ENCODE measurements at regions not wholly inside any gene's neighbourhood (a gene's known extent, or its start where the extent isn't known, plus 50 kb on each side); places are given as distances from the start of the nearest gene placed in this dataset.

DNA sequence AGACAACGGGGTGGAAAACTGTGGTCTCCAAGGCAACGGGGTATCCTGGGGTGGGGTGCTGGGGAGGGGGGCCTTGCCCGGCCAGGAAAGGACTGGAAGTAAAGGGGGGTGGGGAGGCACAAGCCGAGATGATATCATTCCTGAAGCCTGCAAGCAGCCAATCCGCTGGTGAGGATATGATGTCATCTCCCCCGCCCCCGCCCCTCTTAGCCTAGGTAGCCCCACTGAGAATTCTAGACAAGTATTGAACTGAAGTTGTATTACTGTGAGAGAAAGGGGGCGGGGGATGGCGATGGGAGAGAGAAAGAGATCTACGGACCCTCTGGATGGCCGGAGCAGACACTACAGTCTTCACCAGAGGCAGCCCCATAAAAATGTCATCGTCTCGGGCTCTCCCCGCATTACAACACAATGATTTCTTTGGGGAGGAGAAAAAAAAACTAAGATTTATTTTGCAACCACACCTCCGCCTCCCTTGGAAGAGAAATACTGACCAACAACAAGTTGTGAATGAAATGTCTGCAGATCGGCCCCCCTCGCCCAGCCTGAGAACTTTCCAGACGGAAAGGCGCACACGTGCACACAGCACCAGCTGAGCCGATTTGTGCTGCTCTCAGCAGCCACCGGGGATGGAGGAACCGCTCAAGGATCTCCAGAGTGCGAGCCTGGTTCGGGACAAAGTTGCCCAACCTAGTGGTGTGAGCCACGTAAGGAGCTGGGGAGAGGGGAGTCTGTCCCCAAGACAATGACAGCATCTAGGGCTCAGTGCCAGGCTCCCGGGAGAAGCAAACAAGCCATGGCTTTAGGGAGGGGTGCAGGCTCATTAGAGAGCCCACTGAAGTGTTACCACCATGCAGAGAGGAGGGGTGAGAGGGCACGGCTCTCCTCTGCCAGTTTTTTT, 222.1 kb downstream of the SOX9 start (continued):
- TF ChIP-seq ZNF8 (CRISPR knock-in tag; IDR thresholded peaks at IDR 0.05) = no peak
- no peak for TF ChIP-seq GLIS3 (CRISPR knock-in tag; IDR thresholded peaks at IDR 0.05)
- TF ChIP-seq, protein P1, sequence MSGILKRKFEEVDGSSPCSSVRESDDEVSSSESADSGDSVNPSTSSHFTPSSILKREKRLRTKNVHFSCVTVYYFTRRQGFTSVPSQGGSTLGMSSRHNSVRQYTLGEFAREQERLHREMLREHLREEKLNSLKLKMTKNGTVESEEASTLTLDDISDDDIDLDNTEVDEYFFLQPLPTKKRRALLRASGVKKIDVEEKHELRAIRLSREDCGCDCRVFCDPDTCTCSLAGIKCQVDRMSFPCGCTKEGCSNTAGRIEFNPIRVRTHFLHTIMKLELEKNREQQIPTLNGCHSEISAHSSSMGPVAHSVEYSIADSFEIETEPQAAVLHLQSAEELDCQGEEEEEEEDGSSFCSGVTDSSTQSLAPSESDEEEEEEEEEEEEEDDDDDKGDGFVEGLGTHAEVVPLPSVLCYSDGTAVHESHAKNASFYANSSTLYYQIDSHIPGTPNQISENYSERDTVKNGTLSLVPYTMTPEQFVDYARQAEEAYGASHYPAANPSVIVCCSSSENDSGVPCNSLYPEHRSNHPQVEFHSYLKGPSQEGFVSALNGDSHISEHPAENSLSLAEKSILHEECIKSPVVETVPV (CRISPR knock-in tag; IDR thresholded peaks at IDR 0.05) = no peak
- no peak for TF ChIP-seq ZNF70 (CRISPR knock-in tag; IDR thresholded peaks at IDR 0.05)

DNA sequence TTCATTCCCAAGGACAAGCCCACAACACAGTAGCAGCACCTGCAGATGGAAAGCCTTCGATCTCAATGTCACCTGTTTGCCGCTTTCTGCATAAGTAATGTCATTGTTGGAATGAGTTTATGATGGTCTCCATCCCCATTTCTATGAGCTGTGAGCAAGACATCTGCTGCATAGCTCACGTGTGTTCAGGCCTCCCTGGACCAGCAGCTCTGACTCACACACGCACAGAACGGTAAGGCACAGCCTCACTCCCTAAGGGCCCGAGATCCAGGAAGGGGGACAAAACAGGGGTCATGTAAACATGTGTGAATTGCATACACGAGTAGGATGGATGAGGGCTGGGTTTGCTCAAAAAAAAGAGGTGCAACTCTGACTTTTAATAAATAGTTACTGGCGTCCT, 223.1 kb downstream of the SOX9 start:
- no peak for ATAC-seq
- TF ChIP-seq, protein P1 (CRISPR knock-in tag; IDR thresholded peaks at IDR 0.05) = no peak
- TF ChIP-seq ZNF70 (CRISPR knock-in tag; IDR thresholded peaks at IDR 0.05) = no peak
- TF ChIP-seq TCF4 (CRISPR knock-in tag; IDR thresholded peaks at IDR 0.05; ENCODE audit: borderline replicate concordance) = no peak
- no peak for TF ChIP-seq ZFP3 (CRISPR knock-in tag; IDR thresholded peaks at IDR 0.05)
- no peak for TF ChIP-seq ZNF565 (CRISPR knock-in tag; conservative IDR thresholded peaks at IDR 0.05; ENCODE audit: low read depth)
- TF ChIP-seq ESRRG (CRISPR knock-in tag; IDR thresholded peaks at IDR 0.05) = no peak

DNA sequence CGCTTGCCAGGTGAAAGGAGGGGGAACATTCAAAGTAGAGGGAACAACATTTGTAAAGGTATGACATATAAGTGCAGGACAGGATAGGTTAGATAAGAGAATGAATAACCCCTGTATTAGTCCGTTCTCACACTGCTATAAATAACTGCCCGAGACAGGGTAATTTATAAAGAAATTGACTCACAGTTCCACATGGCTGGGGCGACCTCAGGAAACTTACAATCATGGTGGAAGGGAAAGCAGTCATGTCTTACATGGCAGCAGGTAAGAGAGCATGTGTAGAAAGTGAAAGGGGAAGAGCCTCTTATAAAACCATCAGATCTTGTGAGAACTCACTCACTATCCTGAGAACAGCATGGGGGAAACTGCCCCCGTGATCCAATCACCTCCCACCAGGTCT, 223.8 kb downstream of the SOX9 start:
- TF ChIP-seq TCF4 (CRISPR knock-in tag; IDR thresholded peaks at IDR 0.05; ENCODE audit: borderline replicate concordance) = no peak
- TF ChIP-seq, protein P2, sequence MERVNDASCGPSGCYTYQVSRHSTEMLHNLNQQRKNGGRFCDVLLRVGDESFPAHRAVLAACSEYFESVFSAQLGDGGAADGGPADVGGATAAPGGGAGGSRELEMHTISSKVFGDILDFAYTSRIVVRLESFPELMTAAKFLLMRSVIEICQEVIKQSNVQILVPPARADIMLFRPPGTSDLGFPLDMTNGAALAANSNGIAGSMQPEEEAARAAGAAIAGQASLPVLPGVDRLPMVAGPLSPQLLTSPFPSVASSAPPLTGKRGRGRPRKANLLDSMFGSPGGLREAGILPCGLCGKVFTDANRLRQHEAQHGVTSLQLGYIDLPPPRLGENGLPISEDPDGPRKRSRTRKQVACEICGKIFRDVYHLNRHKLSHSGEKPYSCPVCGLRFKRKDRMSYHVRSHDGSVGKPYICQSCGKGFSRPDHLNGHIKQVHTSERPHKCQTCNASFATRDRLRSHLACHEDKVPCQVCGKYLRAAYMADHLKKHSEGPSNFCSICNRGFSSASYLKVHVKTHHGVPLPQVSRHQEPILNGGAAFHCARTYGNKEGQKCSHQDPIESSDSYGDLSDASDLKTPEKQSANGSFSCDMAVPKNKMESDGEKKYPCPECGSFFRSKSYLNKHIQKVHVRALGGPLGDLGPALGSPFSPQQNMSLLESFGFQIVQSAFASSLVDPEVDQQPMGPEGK (CRISPR knock-in tag; IDR thresholded peaks at IDR 0.05; ENCODE audit: borderline replicate concordance) = no peak
- TF ChIP-seq PPARA (CRISPR knock-in tag; IDR thresholded peaks at IDR 0.05; ENCODE audit: borderline replicate concordance) = no peak
- TF ChIP-seq, protein P1 (CRISPR knock-in tag; IDR thresholded peaks at IDR 0.05) = no peak
- TF ChIP-seq TOX (CRISPR knock-in tag; IDR thresholded peaks at IDR 0.05; ENCODE audit: borderline replicate concordance) = no peak
- TF ChIP-seq OSR1 (CRISPR knock-in tag; IDR thresholded peaks at IDR 0.05) = no peak
- TF ChIP-seq ZNF8 (CRISPR knock-in tag; IDR thresholded peaks at IDR 0.05) = no peak
- TF ChIP-seq ZFP3 (CRISPR knock-in tag; IDR thresholded peaks at IDR 0.05) = no peak
- no peak for TF ChIP-seq BACH2 (CRISPR knock-in tag; IDR thresholded peaks at IDR 0.05; ENCODE audit: borderline replicate concordance)
- no peak for TF ChIP-seq ZNF565 (CRISPR knock-in tag; conservative IDR thresholded peaks at IDR 0.05; ENCODE audit: low read depth)
- TF ChIP-seq RARB (CRISPR knock-in tag; IDR thresholded peaks at IDR 0.05) = no peak
- TF ChIP-seq ZFP30 (CRISPR knock-in tag; IDR thresholded peaks at IDR 0.05) = no peak
- TF ChIP-seq, protein P3, sequence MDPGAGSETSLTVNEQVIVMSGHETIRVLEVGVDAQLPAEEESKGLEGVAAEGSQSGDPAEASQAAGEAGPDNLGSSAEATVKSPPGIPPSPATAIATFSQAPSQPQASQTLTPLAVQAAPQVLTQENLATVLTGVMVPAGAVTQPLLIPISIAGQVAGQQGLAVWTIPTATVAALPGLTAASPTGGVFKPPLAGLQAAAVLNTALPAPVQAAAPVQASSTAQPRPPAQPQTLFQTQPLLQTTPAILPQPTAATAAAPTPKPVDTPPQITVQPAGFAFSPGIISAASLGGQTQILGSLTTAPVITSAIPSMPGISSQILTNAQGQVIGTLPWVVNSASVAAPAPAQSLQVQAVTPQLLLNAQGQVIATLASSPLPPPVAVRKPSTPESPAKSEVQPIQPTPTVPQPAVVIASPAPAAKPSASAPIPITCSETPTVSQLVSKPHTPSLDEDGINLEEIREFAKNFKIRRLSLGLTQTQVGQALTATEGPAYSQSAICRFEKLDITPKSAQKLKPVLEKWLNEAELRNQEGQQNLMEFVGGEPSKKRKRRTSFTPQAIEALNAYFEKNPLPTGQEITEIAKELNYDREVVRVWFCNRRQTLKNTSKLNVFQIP (CRISPR knock-in tag; IDR thresholded peaks at IDR 0.05; ENCODE audit: borderline replicate concordance, low read depth) = no peak
- no peak for TF ChIP-seq ISL1 (CRISPR knock-in tag; IDR thresholded peaks at IDR 0.05)
- TF ChIP-seq ZC3H10 (CRISPR knock-in tag; IDR thresholded peaks at IDR 0.05) = no peak
- TF ChIP-seq, protein P4, sequence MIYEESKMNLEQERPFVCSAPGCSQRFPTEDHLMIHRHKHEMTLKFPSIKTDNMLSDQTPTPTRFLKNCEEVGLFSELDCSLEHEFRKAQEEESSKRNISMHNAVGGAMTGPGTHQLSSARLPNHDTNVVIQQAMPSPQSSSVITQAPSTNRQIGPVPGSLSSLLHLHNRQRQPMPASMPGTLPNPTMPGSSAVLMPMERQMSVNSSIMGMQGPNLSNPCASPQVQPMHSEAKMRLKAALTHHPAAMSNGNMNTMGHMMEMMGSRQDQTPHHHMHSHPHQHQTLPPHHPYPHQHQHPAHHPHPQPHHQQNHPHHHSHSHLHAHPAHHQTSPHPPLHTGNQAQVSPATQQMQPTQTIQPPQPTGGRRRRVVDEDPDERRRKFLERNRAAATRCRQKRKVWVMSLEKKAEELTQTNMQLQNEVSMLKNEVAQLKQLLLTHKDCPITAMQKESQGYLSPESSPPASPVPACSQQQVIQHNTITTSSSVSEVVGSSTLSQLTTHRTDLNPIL (CRISPR knock-in tag; IDR thresholded peaks at IDR 0.05; ENCODE audit: low read depth) = no peak
- TF ChIP-seq, protein P5, sequence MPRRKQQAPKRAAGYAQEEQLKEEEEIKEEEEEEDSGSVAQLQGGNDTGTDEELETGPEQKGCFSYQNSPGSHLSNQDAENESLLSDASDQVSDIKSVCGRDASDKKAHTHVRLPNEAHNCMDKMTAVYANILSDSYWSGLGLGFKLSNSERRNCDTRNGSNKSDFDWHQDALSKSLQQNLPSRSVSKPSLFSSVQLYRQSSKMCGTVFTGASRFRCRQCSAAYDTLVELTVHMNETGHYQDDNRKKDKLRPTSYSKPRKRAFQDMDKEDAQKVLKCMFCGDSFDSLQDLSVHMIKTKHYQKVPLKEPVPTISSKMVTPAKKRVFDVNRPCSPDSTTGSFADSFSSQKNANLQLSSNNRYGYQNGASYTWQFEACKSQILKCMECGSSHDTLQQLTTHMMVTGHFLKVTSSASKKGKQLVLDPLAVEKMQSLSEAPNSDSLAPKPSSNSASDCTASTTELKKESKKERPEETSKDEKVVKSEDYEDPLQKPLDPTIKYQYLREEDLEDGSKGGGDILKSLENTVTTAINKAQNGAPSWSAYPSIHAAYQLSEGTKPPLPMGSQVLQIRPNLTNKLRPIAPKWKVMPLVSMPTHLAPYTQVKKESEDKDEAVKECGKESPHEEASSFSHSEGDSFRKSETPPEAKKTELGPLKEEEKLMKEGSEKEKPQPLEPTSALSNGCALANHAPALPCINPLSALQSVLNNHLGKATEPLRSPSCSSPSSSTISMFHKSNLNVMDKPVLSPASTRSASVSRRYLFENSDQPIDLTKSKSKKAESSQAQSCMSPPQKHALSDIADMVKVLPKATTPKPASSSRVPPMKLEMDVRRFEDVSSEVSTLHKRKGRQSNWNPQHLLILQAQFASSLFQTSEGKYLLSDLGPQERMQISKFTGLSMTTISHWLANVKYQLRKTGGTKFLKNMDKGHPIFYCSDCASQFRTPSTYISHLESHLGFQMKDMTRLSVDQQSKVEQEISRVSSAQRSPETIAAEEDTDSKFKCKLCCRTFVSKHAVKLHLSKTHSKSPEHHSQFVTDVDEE (CRISPR knock-in tag; IDR thresholded peaks at IDR 0.05) = no peak
- no peak for TF ChIP-seq SNAI2 (CRISPR knock-in tag; IDR thresholded peaks at IDR 0.05)
- ATAC-seq = no peak
